B cell (primary cell): ENCODE measurements at regions not wholly inside any gene's neighbourhood (a gene's known extent, or its start where the extent isn't known, plus 50 kb on each side); places are given as distances from the start of the nearest gene placed in this dataset.

Experiments
- ATAC-seq: fragments of 200-7000 bp; cut with Tn5 transposase; one replicate; pipeline ENCODE4 v1.10.0; 2021; ENCODE audit warnings: low read depth, mild to moderate bottlenecking, moderate number of reproducible peaks, moderate library complexity
- CTCF ChIA-PET: fragments of 350-600 bp; sonication (Branson Sonifier 250); formaldehyde crosslinking; loops from one replicate; lab custom pipeline; 2021; ENCODE audit warnings: antibody characterized with exemption, inconsistent platforms; lab: Charles Lee
- POLR2A ChIA-PET: fragments of 350-600 bp; sonication (Branson Sonifier 250); formaldehyde crosslinking; loops from one replicate; lab custom pipeline; 2021; ENCODE audit warnings: antibody characterized with exemption; lab: Charles Lee
- DNase-seq: peaks from one replicate; pipeline ENCODE4 v3.0.0; 2013
- H2AFZ ChIP-seq: 2 replicates; pipeline ENCODE4 v1.6.1; 2012; ENCODE audit warnings: mild to moderate bottlenecking, low read depth, low read length; ENCODE audit not compliant: insufficient read depth, poor library complexity, severe bottlenecking
- H3K27ac ChIP-seq, 2 donors: 1 replicate in 1 of 2; 2 replicates in 1 of 2; pipeline ENCODE4 v1.5.1; 2012 to 2013; ENCODE audit warnings: low read length in 2 of 2, mild to moderate bottlenecking in 2 of 2, moderate library complexity in 1 of 2
- H3K27me3 ChIP-seq, 4 experiments: fragments of 200-600 bp in 1 of 4; sonication (generic) in 1 of 4; replicated peaks in 1 of 4; 1 replicate in 2 of 4; 2 replicates in 2 of 4; pipeline versions ENCODE4 v1.6.1 to v1.7.0; 2013 to 2016; ENCODE audit warnings: low read length in 3 of 4, mild to moderate bottlenecking in 2 of 4, mixed read lengths in 1 of 4, moderate library complexity in 1 of 4; ENCODE audit not compliant: insufficient read depth in 4 of 4, control insufficient read depth in 3 of 4; ENCODE audit errors: control extremely low read depth in 1 of 4
- H3K36me3 ChIP-seq, 2 experiments: replicated peaks in 1 of 2; 1 replicate in 1 of 2; 2 replicates in 1 of 2; pipeline versions ENCODE4 v1.6.1 to v1.7.1; 2013; ENCODE audit warnings: low read length in 1 of 2; ENCODE audit not compliant: insufficient read depth in 2 of 2, control insufficient read depth in 1 of 2; ENCODE audit errors: control extremely low read depth in 1 of 2, extremely low read depth in 1 of 2
- H3K4me1 ChIP-seq, 2 donors: fragments of 200-600 bp in 1 of 2; sonication (generic) in 1 of 2; 1 replicate in 1 of 2; 2 replicates in 1 of 2; pipeline versions ENCODE4 v1.5.1 to v1.6.1; 2013 to 2017; ENCODE audit warnings: low read length in 2 of 2; ENCODE audit not compliant: control insufficient read depth in 2 of 2, insufficient read depth in 2 of 2
- H3K4me2 ChIP-seq: replicated peaks from 2 replicates; pipeline ENCODE3; 2012; ENCODE audit warnings: mild to moderate bottlenecking, low read depth, low read length; ENCODE audit not compliant: poor library complexity, severe bottlenecking
- H3K4me3 ChIP-seq, 5 experiments: fragments of 200-600 bp in 1 of 5; sonication (generic) in 1 of 5; 1 replicate in 3 of 5; 2 replicates in 2 of 5; pipeline versions ENCODE4 v1.5.1 to v1.7.0; 2011 to 2016; ENCODE audit warnings: low read length in 4 of 5, mild to moderate bottlenecking in 4 of 5, low read depth in 2 of 5, control low read depth in 1 of 5, moderate library complexity in 1 of 5; ENCODE audit not compliant: insufficient read depth in 1 of 5; ENCODE audit errors: control extremely low read depth in 1 of 5, extremely low read depth in 1 of 5
- H3K79me2 ChIP-seq: fragments of 200-600 bp; sonication (generic); one replicate; pipeline ENCODE4 v1.6.0; 2016; ENCODE audit warnings: low read length; ENCODE audit not compliant: control insufficient read depth, insufficient read depth
- H3K9ac ChIP-seq: fragments of 200-600 bp; sonication (generic); 2 replicates; pipeline ENCODE4 v1.6.1; 2017; ENCODE audit warnings: mild to moderate bottlenecking, low read length, moderate library complexity
- H3K9me3 ChIP-seq, 3 donors: one replicate each; pipeline versions ENCODE4 v1.6.1 to v1.7.1; 2013; ENCODE audit warnings: low read length in 2 of 3; ENCODE audit not compliant: control insufficient read depth in 2 of 3, insufficient read depth in 1 of 3; ENCODE audit errors: control extremely low read depth in 1 of 3
- H4K20me1 ChIP-seq: 2 replicates; pipeline ENCODE4 v1.6.0; 2012; ENCODE audit warnings: mild to moderate bottlenecking, low read length; ENCODE audit not compliant: insufficient read depth, control insufficient read depth, poor library complexity, severe bottlenecking
- H3K27ac Mint-ChIP-seq: one replicate; pipeline ENCODE4 v1.8.0; 2021; ENCODE audit warnings: mixed read lengths
- H3K27me3 Mint-ChIP-seq: one replicate; pipeline ENCODE4 v1.8.0; 2021; ENCODE audit warnings: mixed read lengths
- H3K4me1 Mint-ChIP-seq: one replicate; pipeline ENCODE4 v1.8.0; 2021; ENCODE audit warnings: mixed read lengths
- H3K4me3 Mint-ChIP-seq: one replicate; pipeline ENCODE4 v1.8.0; 2021; ENCODE audit warnings: mixed read lengths
- H3K9me3 Mint-ChIP-seq: one replicate; pipeline ENCODE4 v1.8.0; 2022; ENCODE audit warnings: mixed read lengths; ENCODE audit not compliant: insufficient read depth
- EZH2 ChIP-seq: IDR thresholded peaks from 2 replicates; pipeline ENCODE4 v1.6.1; 2012; ENCODE audit warnings: borderline replicate concordance, low read depth, mild to moderate bottlenecking, moderate library complexity, low read length; ENCODE audit not compliant: insufficient read depth, poor library complexity, severe bottlenecking
- WGBS: methylation state at CpG from one replicate; pipeline ENCODE4 v1.1.5; 2013; ENCODE audit warnings: missing lambda C conversion rate; ENCODE audit not compliant: insufficient coverage; 5-methylcytosine and 5-hydroxymethylcytosine counted together
- intact Hi-C: fragments of 100-400 bp; cut with micrococcal nuclease; formaldehyde crosslinking; loops from one replicate; pipeline ENCODE4 v1.10.0; 2022
- TF ChIP-seq, protein P1 (sequence below): fragments of 200-600 bp; IDR thresholded peaks from one replicate; pipeline ENCODE4 v1.8.0; 2022; ENCODE audit warnings: antibody characterized with exemption, mild to moderate bottlenecking

DNA sequence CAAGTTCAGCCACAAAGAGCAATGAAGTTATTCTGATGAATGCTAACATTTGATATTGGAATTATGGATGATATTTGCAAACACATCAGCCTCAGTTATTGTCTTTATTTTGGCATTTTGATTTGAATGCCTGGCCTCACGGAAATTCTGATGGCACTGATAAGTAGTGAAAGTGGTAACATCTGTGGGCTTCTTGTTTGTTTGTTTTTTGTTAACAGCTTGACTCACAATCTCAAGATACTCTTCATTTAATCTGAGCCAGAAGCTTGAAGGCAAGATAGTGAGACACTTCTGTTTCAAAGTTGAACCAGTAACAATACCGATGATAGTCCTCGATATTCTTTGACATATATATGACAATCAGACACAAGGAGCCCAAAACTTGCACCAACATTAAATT lies 182.9 kb upstream of the NFIA start:
- ChIA-PET POLR2A (no interaction called here), CTCF (interaction anchor here (0.9 to 1.0 kb wide), 2 partner anchors 13 to 78 kb away, joined by 3 to 4 read pairs; no protein-coding TSS in a partner anchor)
- Mint-ChIP-seq H3K9me3 (no peaks in the 10 kb centered on the region), H3K27me3 (peaks cover 5% of the 10 kb centered on the region), H3K27ac (no peak overlapping the region), H3K4me3 (no peak overlapping the region), H3K4me1 (no peaks in the 10 kb centered on the region)
- no peaks in the 10 kb centered on the region for H4K20me1 ChIP-seq
- no peaks in the 10 kb centered on the region for H3K36me3 ChIP-seq
- 100% methylated on average over 1 of the region's 3 CpGs for WGBS
- H3K4me3 ChIP-seq: no peak overlapping the region
- TF ChIP-seq, protein P1, sequence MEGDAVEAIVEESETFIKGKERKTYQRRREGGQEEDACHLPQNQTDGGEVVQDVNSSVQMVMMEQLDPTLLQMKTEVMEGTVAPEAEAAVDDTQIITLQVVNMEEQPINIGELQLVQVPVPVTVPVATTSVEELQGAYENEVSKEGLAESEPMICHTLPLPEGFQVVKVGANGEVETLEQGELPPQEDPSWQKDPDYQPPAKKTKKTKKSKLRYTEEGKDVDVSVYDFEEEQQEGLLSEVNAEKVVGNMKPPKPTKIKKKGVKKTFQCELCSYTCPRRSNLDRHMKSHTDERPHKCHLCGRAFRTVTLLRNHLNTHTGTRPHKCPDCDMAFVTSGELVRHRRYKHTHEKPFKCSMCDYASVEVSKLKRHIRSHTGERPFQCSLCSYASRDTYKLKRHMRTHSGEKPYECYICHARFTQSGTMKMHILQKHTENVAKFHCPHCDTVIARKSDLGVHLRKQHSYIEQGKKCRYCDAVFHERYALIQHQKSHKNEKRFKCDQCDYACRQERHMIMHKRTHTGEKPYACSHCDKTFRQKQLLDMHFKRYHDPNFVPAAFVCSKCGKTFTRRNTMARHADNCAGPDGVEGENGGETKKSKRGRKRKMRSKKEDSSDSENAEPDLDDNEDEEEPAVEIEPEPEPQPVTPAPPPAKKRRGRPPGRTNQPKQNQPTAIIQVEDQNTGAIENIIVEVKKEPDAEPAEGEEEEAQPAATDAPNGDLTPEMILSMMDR: no peak
- no peak for TF ChIP-seq EZH2
- no peaks in the 10 kb centered on the region for H3K79me2 ChIP-seq
- H2AFZ ChIP-seq: no peak overlapping the region
- intact Hi-C loops: no loop called here
- H3K9ac ChIP-seq: no peak overlapping the region
- ATAC-seq: no peak
- H3K27me3 ChIP-seq: no peaks in the 10 kb centered on the region
- H3K4me1 ChIP-seq: no peaks in the 10 kb centered on the region
- H3K4me2 ChIP-seq: no peak overlapping the region
- no peak for DNase-seq
- no peaks in the 10 kb centered on the region for H3K9me3 ChIP-seq
- H3K27ac ChIP-seq: no peak overlapping the region

DNA sequence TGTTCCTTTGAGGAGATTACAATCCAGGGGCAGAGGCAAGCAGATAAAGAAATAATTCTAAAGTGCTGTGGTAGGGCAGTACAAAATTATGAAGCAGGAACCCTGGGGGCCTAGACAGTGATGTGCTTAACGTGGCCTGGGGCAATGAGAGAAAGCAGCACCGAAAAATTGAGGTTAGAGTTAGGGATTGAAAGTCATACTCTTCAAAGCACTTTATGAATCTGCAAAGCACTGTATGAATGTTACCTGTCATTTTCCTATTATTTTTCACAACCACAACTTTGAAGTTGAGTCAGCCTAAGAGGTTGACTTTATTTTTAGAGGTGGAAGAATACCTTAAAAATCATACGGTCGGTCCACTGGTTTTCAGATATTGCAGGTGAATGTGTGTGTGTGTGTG lies 183.4 kb upstream of the NFIA start:
- Mint-ChIP-seq H3K9me3 (no peaks in the 10 kb centered on the region), H3K27ac (no peak overlapping the region), H3K4me1 (no peaks in the 10 kb centered on the region), H3K4me3 (no peak overlapping the region), H3K27me3 (peaks cover 5% of the 10 kb centered on the region)
- H2AFZ ChIP-seq: no peak overlapping the region
- no peak overlapping the region for H3K4me2 ChIP-seq
- no peaks in the 10 kb centered on the region for H3K36me3 ChIP-seq
- H3K79me2 ChIP-seq: no peaks in the 10 kb centered on the region
- H3K9me3 ChIP-seq: no peaks in the 10 kb centered on the region
- H3K4me1 ChIP-seq: no peaks in the 10 kb centered on the region
- ChIA-PET POLR2A (no interaction called here), CTCF (interaction anchor here (0.9 kb wide), 1 partner anchor 13 kb away, joined by 3 read pairs; no protein-coding TSS in a partner anchor)
- DNase-seq (no peak), ATAC-seq (no peak)
- intact Hi-C loops: no loop called here
- no peak overlapping the region for H3K4me3 ChIP-seq
- TF ChIP-seq EZH2: no peak
- TF ChIP-seq, protein P1: no peak
- H3K27me3 ChIP-seq: no peaks in the 10 kb centered on the region
- H3K27ac ChIP-seq: no peak overlapping the region
- no peak overlapping the region for H3K9ac ChIP-seq
- H4K20me1 ChIP-seq: no peaks in the 10 kb centered on the region
- 80% methylated on average over 1 of the region's 4 CpGs for WGBS
